Keratinocyte (primary cell): ENCODE measurements at regions not wholly inside any gene's neighbourhood (a gene's known extent, or its start where the extent isn't known, plus 50 kb on each side); places are given as distances from the start of the nearest gene placed in this dataset.

Experiments used
- EZH2 ChIP-seq: IDR thresholded peaks from one replicate; pipeline ENCODE4 v1.6.1; 2012; ENCODE audit warnings: inconsistent platforms, mild to moderate bottlenecking, low read length, moderate library complexity
- TF ChIP-seq, protein P1 (sequence below), 3 experiments: IDR thresholded peaks in 1 of 3; conservative IDR thresholded peaks in 1 of 3; optimal IDR thresholded peaks in 1 of 3; 2 replicates in 2 of 3; 3 replicates in 1 of 3; pipeline versions ENCODE3 to v1.5.1; 2011; ENCODE audit warnings: low read length in 3 of 3, mild to moderate bottlenecking in 3 of 3, moderate library complexity in 2 of 3, control low read depth in 1 of 3, inconsistent platforms in 1 of 3; ENCODE audit not compliant: insufficient read depth in 2 of 3; ENCODE audit errors: extremely low read depth in 1 of 3

DNA sequence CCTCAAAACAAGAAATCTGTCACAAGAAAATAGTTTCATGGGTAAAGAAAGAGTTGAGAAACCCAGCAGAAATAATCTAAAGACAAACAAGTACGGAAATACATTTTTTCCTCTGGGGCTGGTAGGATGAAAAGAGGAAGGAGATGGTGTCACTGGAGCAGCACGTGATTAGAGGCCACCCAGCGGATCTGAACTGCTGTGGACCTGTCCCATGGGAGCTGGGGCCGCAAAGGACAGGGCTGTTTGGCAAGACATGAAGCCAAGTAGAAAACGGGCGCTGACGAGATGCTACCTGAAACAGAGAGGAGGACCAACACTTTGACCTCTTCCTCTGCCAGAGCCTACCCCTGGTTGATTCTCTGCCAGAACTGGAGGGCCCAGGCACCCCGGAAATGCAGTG lies 295.4 kb upstream of the ATP5MC3 start:
- TF ChIP-seq, protein P1, sequence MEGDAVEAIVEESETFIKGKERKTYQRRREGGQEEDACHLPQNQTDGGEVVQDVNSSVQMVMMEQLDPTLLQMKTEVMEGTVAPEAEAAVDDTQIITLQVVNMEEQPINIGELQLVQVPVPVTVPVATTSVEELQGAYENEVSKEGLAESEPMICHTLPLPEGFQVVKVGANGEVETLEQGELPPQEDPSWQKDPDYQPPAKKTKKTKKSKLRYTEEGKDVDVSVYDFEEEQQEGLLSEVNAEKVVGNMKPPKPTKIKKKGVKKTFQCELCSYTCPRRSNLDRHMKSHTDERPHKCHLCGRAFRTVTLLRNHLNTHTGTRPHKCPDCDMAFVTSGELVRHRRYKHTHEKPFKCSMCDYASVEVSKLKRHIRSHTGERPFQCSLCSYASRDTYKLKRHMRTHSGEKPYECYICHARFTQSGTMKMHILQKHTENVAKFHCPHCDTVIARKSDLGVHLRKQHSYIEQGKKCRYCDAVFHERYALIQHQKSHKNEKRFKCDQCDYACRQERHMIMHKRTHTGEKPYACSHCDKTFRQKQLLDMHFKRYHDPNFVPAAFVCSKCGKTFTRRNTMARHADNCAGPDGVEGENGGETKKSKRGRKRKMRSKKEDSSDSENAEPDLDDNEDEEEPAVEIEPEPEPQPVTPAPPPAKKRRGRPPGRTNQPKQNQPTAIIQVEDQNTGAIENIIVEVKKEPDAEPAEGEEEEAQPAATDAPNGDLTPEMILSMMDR (optimal IDR thresholded peaks at IDR 0.05 in 1 of 3, IDR thresholded peaks at IDR 0.05 in 1 of 3, conservative IDR thresholded peaks at IDR 0.05 in 1 of 3; ENCODE audit: extremely low read depth in 1 of 3, insufficient read depth in 2 of 3, low read length in 3 of 3), result no peak
- no peak for TF ChIP-seq EZH2
